ENCODE measurements at regions not wholly inside any gene's neighbourhood (a gene's known extent, or its start where the extent isn't known, plus 50 kb on each side); places are given as distances from the start of the nearest gene placed in this dataset.
"Not testable (repeated sequence)": the region's sequence is repeated elsewhere in the genome, so short reads cannot be mapped to it uniquely, and the experiment has no call there.

- Histone ChIP-seq H3K4me3 (no peak overlapping the region), H3K9me3 (no peaks in the 10 kb centered on the region), H3K27me3 (no peaks in the 10 kb centered on the region), H3K4me1 (peaks cover 0 to 32% of the 10 kb centered on the region in 2 donors), H3K36me3 (no peaks in the 10 kb centered on the region), H3K27ac (no peak overlapping the region)
- DNase-seq (ENCODE audit: low spot score): no peak
- no peak for TF ChIP-seq CTCF (IDR thresholded peaks at IDR 0.05)
Observed at GRCh38 chr13:44054525-44054924, 174.8 kb downstream of the LACC1 start.

GRCh38 chr13:44055681-44056080 is 176.0 kb downstream of the LACC1 start:
- H3K27me3 ChIP-seq; H3K4me3 ChIP-seq; H3K9me3 ChIP-seq; DNase-seq (ENCODE audit: low spot score); H3K36me3 ChIP-seq: not testable (repeated sequence)
- Histone ChIP-seq H3K27ac (peak overlapping the region; percentile 20 to 25), H3K4me1 (peaks cover 0 to 35% of the 10 kb centered on the region in 2 donors)

GRCh38 chr13:44058067-44058466 is 178.4 kb downstream of the LACC1 start:
- peak overlapping the region in 1 of 2 donors; percentile 33 for H3K27ac ChIP-seq

GRCh38 chr13:44058624-44059215 is 179.0 kb downstream of the LACC1 start:
- Histone ChIP-seq H3K27me3 (no peaks in the 10 kb centered on the region), H3K36me3 (no peaks in the 10 kb centered on the region), H3K4me3 (no peak overlapping the region), H3K27ac (peak overlapping the region in 1 of 2 donors; percentile 33), H3K4me1 (peaks cover 0 to 20% of the 10 kb centered on the region in 2 donors), H3K9me3 (no peaks in the 10 kb centered on the region)
- TF ChIP-seq CTCF (IDR thresholded peaks at IDR 0.05): no peak
- no peak for DNase-seq (ENCODE audit: low spot score)

More at GRCh38 chr13:44058067-44058466, 178.4 kb downstream of the LACC1 start:
- Histone ChIP-seq H3K9me3 (no peaks in the 10 kb centered on the region), H3K4me3 (no peak overlapping the region), H3K36me3 (no peaks in the 10 kb centered on the region), H3K4me1 (peaks cover 0 to 27% of the 10 kb centered on the region in 2 donors), H3K27me3 (no peaks in the 10 kb centered on the region)
- DNase-seq (ENCODE audit: low spot score): no peak
- no peak for TF ChIP-seq CTCF (IDR thresholded peaks at IDR 0.05)

- no peak overlapping the region for H3K4me3 ChIP-seq
- no peaks in the 10 kb centered on the region for H3K9me3 ChIP-seq
- no peaks in the 10 kb centered on the region for H3K27me3 ChIP-seq
- no peaks in the 10 kb centered on the region for H3K36me3 ChIP-seq
- no peak for TF ChIP-seq CTCF (IDR thresholded peaks at IDR 0.05)
- peaks cover 0 to 19% of the 10 kb centered on the region in 2 donors for H3K4me1 ChIP-seq
- DNase-seq (ENCODE audit: low spot score): no peak
- no peak overlapping the region for H3K27ac ChIP-seq
Observed at GRCh38 chr13:44061876-44062275, 182.2 kb downstream of the LACC1 start.

GRCh38 chr13:44063467-44063866 is 183.8 kb downstream of the LACC1 start:
- TF ChIP-seq CTCF (IDR thresholded peaks at IDR 0.05): no peak
- no peaks in the 10 kb centered on the region for H3K36me3 ChIP-seq
- H3K9me3 ChIP-seq: no peaks in the 10 kb centered on the region

More at GRCh38 chr13:44063467-44063866, 183.8 kb downstream of the LACC1 start:
- no peak overlapping the region for H3K27ac ChIP-seq
- H3K27me3 ChIP-seq: no peaks in the 10 kb centered on the region
- H3K4me1 ChIP-seq: peaks cover 0 to 14% of the 10 kb centered on the region in 2 donors
- DNase-seq (ENCODE audit: low spot score): no peak
- H3K4me3 ChIP-seq: no peak overlapping the region
